ENCODE measurements at regions not wholly inside any gene's neighbourhood (a gene's known extent, or its start where the extent isn't known, plus 50 kb on each side); places are given as distances from the start of the nearest gene placed in this dataset.

- H3K27ac ChIP-seq: no peak overlapping the region
- no peak for TF ChIP-seq CTCF (IDR thresholded peaks at IDR 0.05)
- TF ChIP-seq ZFX (IDR thresholded peaks at IDR 0.05; ENCODE audit: borderline replicate concordance): no peak
These were observed 768.9 kb downstream of the SLC4A3 start for GRCh38 chr2:220396287-220396686.

- TF ChIP-seq CTCF (IDR thresholded peaks at IDR 0.05) (no peak), ZFX (IDR thresholded peaks at IDR 0.05; ENCODE audit: borderline replicate concordance) (no peak)
- H3K27ac ChIP-seq: no peak overlapping the region
These were observed 782.9 kb downstream of the SLC4A3 start for GRCh38 chr2:220410296-220410695.

- no peak for TF ChIP-seq ZFX (IDR thresholded peaks at IDR 0.05; ENCODE audit: borderline replicate concordance)
- TF ChIP-seq CTCF (IDR thresholded peaks at IDR 0.05): no peak
- H3K27ac ChIP-seq: no peak overlapping the region
These were observed 790.1 kb downstream of the SLC4A3 start for GRCh38 chr2:220417503-220417902.

- TF ChIP-seq ZFX (IDR thresholded peaks at IDR 0.05; ENCODE audit: borderline replicate concordance) (no peak), CTCF (IDR thresholded peaks at IDR 0.05) (no peak)
- no peak overlapping the region for H3K27ac ChIP-seq
These were observed 792.2 kb downstream of the SLC4A3 start for GRCh38 chr2:220419647-220420046.

- TF ChIP-seq CTCF (IDR thresholded peaks at IDR 0.05) (no peak), ZFX (IDR thresholded peaks at IDR 0.05; ENCODE audit: borderline replicate concordance) (no peak)
- H3K27ac ChIP-seq: no peak overlapping the region
These were observed 793.4 kb downstream of the SLC4A3 start for GRCh38 chr2:220420820-220421219.

- TF ChIP-seq CTCF (IDR thresholded peaks at IDR 0.05) (no peak), ZFX (IDR thresholded peaks at IDR 0.05; ENCODE audit: borderline replicate concordance) (no peak)
These were observed 795.2 kb downstream of the SLC4A3 start for GRCh38 chr2:220422676-220423075.

GRCh38 chr2:220424561-220424960 is 797.1 kb downstream of the SLC4A3 start:
- TF ChIP-seq CTCF (IDR thresholded peaks at IDR 0.05) (no peak), ZFX (IDR thresholded peaks at IDR 0.05; ENCODE audit: borderline replicate concordance) (no peak)
- H3K27ac ChIP-seq: no peak overlapping the region

More at GRCh38 chr2:220422676-220423075, 795.2 kb downstream of the SLC4A3 start:
- no peak overlapping the region for H3K27ac ChIP-seq

Measured in 22Rv1 (cell line).